IMR-90 (cell line): ENCODE measurements at regions not wholly inside any gene's neighbourhood (a gene's known extent, or its start where the extent isn't known, plus 50 kb on each side); places are given as distances from the start of the nearest gene placed in this dataset.

Experiments
- ATAC-seq: fragments of 200-7000 bp; cut with Tn5 transposase; 2 replicates; pipeline ENCODE4 v1.9.1; 2020; ENCODE audit warnings: low read depth, mild to moderate bottlenecking, moderate library complexity
- BruUV-seq: library from RNA; stranded (reverse); fragments of 400-500 nt; replicated peaks from 2 replicates; lab custom pipeline; 2021; lab: Mats Ljungman, UMichigan
- CTCF ChIA-PET: fragments of 300-600 bp; formaldehyde crosslinking; extraction: SDS; loops from one replicate; lab custom pipeline; 2021; ENCODE audit warnings: antibody characterized with exemption; lab: Yijun Ruan, JAX
- POLR2A ChIA-PET: fragments of 300-600 bp; sonication (Branson Sonifier 250); formaldehyde crosslinking; loops from one replicate; lab custom pipeline; 2022; ENCODE audit warnings: antibody characterized with exemption; ENCODE audit not compliant: unreplicated experiment; lab: Charles Lee
- DNase-seq: peaks from one replicate; pipeline ENCODE4 v3.0.0; 2013
- H2AFZ ChIP-seq: replicated peaks from 2 replicates; pipeline ENCODE3; 2013; ENCODE audit warnings: low read length, mild to moderate bottlenecking; ENCODE audit not compliant: poor library complexity
- H2AK5ac ChIP-seq: 2 replicates; pipeline ENCODE4 v1.6.1; 2013; ENCODE audit warnings: low read depth, low read length, inconsistent platforms
- H2AK9ac ChIP-seq: replicated peaks from 2 replicates; pipeline ENCODE3; 2013; ENCODE audit warnings: mild to moderate bottlenecking, low read depth, low read length, moderate library complexity; ENCODE audit not compliant: poor library complexity
- H2BK120ac ChIP-seq: 2 replicates; pipeline ENCODE4 v1.6.1; 2013; ENCODE audit warnings: low read depth, low read length, inconsistent platforms
- H2BK15ac ChIP-seq: 3 replicates; pipeline ENCODE4 v1.6.1; 2013; ENCODE audit warnings: low read depth, low read length, inconsistent platforms
- H2BK20ac ChIP-seq: 2 replicates; pipeline ENCODE4 v1.6.1; 2013; ENCODE audit warnings: low read depth, mild to moderate bottlenecking, inconsistent platforms, low read length, moderate library complexity
- H2BK5ac ChIP-seq: 2 replicates; pipeline ENCODE4 v1.6.1; 2013; ENCODE audit warnings: mild to moderate bottlenecking, low read depth, low read length, inconsistent platforms; ENCODE audit not compliant: poor library complexity, severe bottlenecking
- H3K14ac ChIP-seq: replicated peaks from 2 replicates; pipeline ENCODE4 v1.6.1; 2013; ENCODE audit warnings: low read depth, low read length, inconsistent platforms
- H3K18ac ChIP-seq: 2 replicates; pipeline ENCODE4 v1.6.1; 2013; ENCODE audit warnings: low read depth, low read length, control low read depth
- H3K23ac ChIP-seq: 2 replicates; pipeline ENCODE4 v1.6.1; 2013; ENCODE audit warnings: low read depth, low read length, inconsistent platforms
- H3K27ac ChIP-seq: 2 replicates; pipeline ENCODE4 v1.5.1; 2013; ENCODE audit warnings: mild to moderate bottlenecking, control low read depth, low read length; ENCODE audit not compliant: insufficient read depth
- H3K27me3 ChIP-seq: 2 replicates; pipeline ENCODE4 v1.6.1; 2013; ENCODE audit warnings: low read length; ENCODE audit not compliant: control insufficient read depth, insufficient read depth
- H3K36me3 ChIP-seq: 2 replicates; pipeline ENCODE4 v1.6.1; 2013; ENCODE audit warnings: low read length, mixed read lengths; ENCODE audit not compliant: control insufficient read depth, insufficient read depth
- H3K4ac ChIP-seq: 2 replicates; pipeline ENCODE4 v1.6.1; 2013; ENCODE audit warnings: low read depth, low read length, inconsistent platforms
- H3K4me1 ChIP-seq: 2 replicates; pipeline ENCODE4 v1.6.1; 2013; ENCODE audit warnings: low read length, mixed read lengths; ENCODE audit not compliant: control insufficient read depth, insufficient read depth
- H3K4me2 ChIP-seq: 2 replicates; pipeline ENCODE4 v1.6.1; 2013; ENCODE audit warnings: low read depth, mild to moderate bottlenecking, control low read depth, low read length, moderate library complexity
- H3K4me3 ChIP-seq: 2 replicates; pipeline ENCODE4 v1.5.1; 2013; ENCODE audit warnings: low read depth, mild to moderate bottlenecking, control low read depth, low read length, moderate library complexity; ENCODE audit not compliant: insufficient read depth
- H3K56ac ChIP-seq: 2 replicates; pipeline ENCODE4 v1.6.1; 2013; ENCODE audit warnings: low read length, inconsistent platforms; ENCODE audit not compliant: insufficient read depth; ENCODE audit errors: extremely low read depth
- H3K79me1 ChIP-seq, 2 experiments: 2 replicates each; pipeline ENCODE4 v1.6.1; 2013; ENCODE audit warnings: low read length in 2 of 2, inconsistent platforms in 1 of 2, low read depth in 1 of 2
- H3K9ac ChIP-seq: 2 replicates; pipeline ENCODE4 v1.6.1; 2013; ENCODE audit warnings: low read depth, low read length, control low read depth
- H3K9me1 ChIP-seq: 2 replicates; pipeline ENCODE4 v1.6.1; 2013; ENCODE audit warnings: low read length, inconsistent platforms; ENCODE audit not compliant: insufficient read depth
- H3K9me3 ChIP-seq: 2 replicates; pipeline ENCODE4 v1.6.1; 2013; ENCODE audit warnings: low read length; ENCODE audit not compliant: control insufficient read depth, insufficient read depth
- H4K20me1 ChIP-seq: 2 replicates; pipeline ENCODE4 v1.6.1; 2013; ENCODE audit warnings: low read length, inconsistent platforms; ENCODE audit not compliant: insufficient read depth
- H4K5ac ChIP-seq: 2 replicates; pipeline ENCODE4 v1.6.1; 2013; ENCODE audit warnings: mild to moderate bottlenecking, low read depth, low read length, control low read depth
- H4K8ac ChIP-seq, 2 experiments: 2 replicates each; pipeline ENCODE4 v1.6.1; 2013; ENCODE audit warnings: low read depth in 2 of 2, low read length in 2 of 2, control low read depth in 1 of 2, inconsistent platforms in 1 of 2
- H4K91ac ChIP-seq: 2 replicates; pipeline ENCODE4 v1.6.1; 2013; ENCODE audit warnings: low read depth, low read length, inconsistent platforms; ENCODE audit not compliant: insufficient read depth
- BHLHE40 ChIP-seq: fragments of 150-350 bp; IDR thresholded peaks from 2 replicates; pipeline ENCODE4 v1.6.1; 2016; ENCODE audit warnings: mild to moderate bottlenecking, low read depth, low read length
- CEBPB ChIP-seq: IDR thresholded peaks from 2 replicates; pipeline ENCODE4 v1.6.1; 2012; ENCODE audit warnings: low read depth, low read length, improper control_type of control experiment
- CHD1 ChIP-seq: IDR thresholded peaks from 2 replicates; pipeline ENCODE4 v1.6.1; 2012; ENCODE audit warnings: low read depth, low read length, improper control_type of control experiment
- CTCF ChIP-seq: conservative IDR thresholded peaks from 2 replicates; pipeline ENCODE4 v1.5.1; 2012; ENCODE audit warnings: mild to moderate bottlenecking, low read depth, low read length, improper control_type of control experiment
- ELK1 ChIP-seq: fragments of 150-350 bp; IDR thresholded peaks from 2 replicates; pipeline ENCODE4 v1.6.1; 2016; ENCODE audit warnings: low read depth, mild to moderate bottlenecking, low read length, moderate library complexity, borderline replicate concordance
- FOS ChIP-seq: fragments of 150-350 bp; IDR thresholded peaks from 2 replicates; pipeline ENCODE4 v1.6.1; 2016; ENCODE audit warnings: low read depth, low read length
- MAFK ChIP-seq: IDR thresholded peaks from 2 replicates; pipeline ENCODE4 v1.6.1; 2012; ENCODE audit warnings: low read depth, low read length, improper control_type of control experiment
- MAZ ChIP-seq: IDR thresholded peaks from 2 replicates; pipeline ENCODE4 v1.6.1; 2012; ENCODE audit warnings: low read depth, mild to moderate bottlenecking, low read length, improper control_type of control experiment, moderate library complexity, borderline replicate concordance
- MXI1 ChIP-seq: IDR thresholded peaks from 2 replicates; pipeline ENCODE4 v1.6.1; 2012; ENCODE audit warnings: low read depth, mild to moderate bottlenecking, low read length, moderate library complexity, borderline replicate concordance
- NFE2L2 ChIP-seq: fragments of 150-350 bp; IDR thresholded peaks from 2 replicates; pipeline ENCODE4 v1.6.1; 2016; ENCODE audit warnings: low read depth, mild to moderate bottlenecking, low read length
- POLR2A ChIP-seq: IDR thresholded peaks from 2 replicates; pipeline ENCODE4 v1.6.1; 2012; ENCODE audit warnings: mild to moderate bottlenecking, low read depth, low read length
- RAD21 ChIP-seq: IDR thresholded peaks from 2 replicates; pipeline ENCODE4 v1.6.1; 2012; ENCODE audit warnings: low read length, improper control_type of control experiment
- RCOR1 ChIP-seq: IDR thresholded peaks from 2 replicates; pipeline ENCODE4 v1.6.1; 2012; ENCODE audit warnings: mild to moderate bottlenecking, low read length, improper control_type of control experiment; ENCODE audit not compliant: insufficient replicate concordance
- RFX5 ChIP-seq: IDR thresholded peaks from 2 replicates; pipeline ENCODE4 v1.8.0; 2012; ENCODE audit warnings: low read depth, mild to moderate bottlenecking, low read length, moderate library complexity
- SMC3 ChIP-seq: fragments of 150-350 bp; IDR thresholded peaks from 2 replicates; pipeline ENCODE4 v1.6.1; 2016; ENCODE audit warnings: low read depth, mild to moderate bottlenecking, antibody characterized with exemption, low read length, moderate library complexity
- WGBS, 2 experiments: methylation state at CpG; one replicate each; pipeline versions ENCODE4 v1.1.5 to v1.1.7; 2013; ENCODE audit warnings: missing lambda C conversion rate in 2 of 2; ENCODE audit not compliant: insufficient read length in 1 of 2; ENCODE audit errors: extremely low coverage in 2 of 2; 5-methylcytosine and 5-hydroxymethylcytosine counted together
- dilution Hi-C: fragments of 300-500 bp; cut with HindIII; formaldehyde crosslinking; loops from one replicate; pipeline ENCODE4 v1.14.3; 2018; ENCODE audit warnings: low sequenced_read_pairs; ENCODE audit not compliant: unreplicated experiment
- in situ Hi-C: fragments of 300-500 bp; cut with MboI; formaldehyde crosslinking; loops from 3 replicates; pipeline ENCODE4 v1.14.3; 2019; ENCODE audit warnings: low sequenced_read_pairs, inconsistent platforms, mixed read lengths
- intact Hi-C: fragments of 100-400 bp; cut with micrococcal nuclease; formaldehyde crosslinking; loops from 2 replicates; pipeline ENCODE4 v1.10.0; 2022
- TF ChIP-seq, protein P1 (sequence below): fragments of 150-350 bp; IDR thresholded peaks from 2 replicates; pipeline ENCODE4 v1.6.1; 2017; ENCODE audit warnings: mild to moderate bottlenecking, antibody characterized with exemption, low read length, low read depth

GRCh38 chr14:58944968-58945356 lies 243.5 kb upstream of the DAAM1 start:
- Histone ChIP-seq H3K9me3 (no peaks in the 10 kb centered on the region), H3K23ac (no peak overlapping the region), H3K56ac (no peak overlapping the region), H3K4me2 (no peak overlapping the region), H4K91ac (no peak overlapping the region), H2AK9ac (no peak overlapping the region), H4K5ac (no peak overlapping the region), H2AK5ac (no peak overlapping the region), H2BK120ac (no peak overlapping the region), H3K27ac (no peak overlapping the region), H4K8ac (no peak overlapping the region), H3K18ac (no peak overlapping the region), H3K4me3 (no peak overlapping the region), H4K20me1 (peaks cover 5% of the 10 kb centered on the region; the same call in 1 of the 2 replicates), H3K36me3 (no peaks in the 10 kb centered on the region), H2BK15ac (no peak overlapping the region), H3K4ac (no peak overlapping the region), H2AFZ (no peak overlapping the region), H3K9me1 (peaks cover 3% of the 10 kb centered on the region; the same call in 1 of the 2 replicates), H3K9ac (no peak overlapping the region), H2BK20ac (no peak overlapping the region), H3K79me1 (no peaks in the 10 kb centered on the region), H3K4me1 (peaks cover 4% of the 10 kb centered on the region), H3K27me3 (peaks cover 27% of the 10 kb centered on the region), H2BK5ac (no peak overlapping the region), H3K14ac (no peak overlapping the region)
- dilution Hi-C loops = no loop called here
- ChIA-PET CTCF (no interaction called here), POLR2A (no interaction called here)
- no CpG with 5 or more reads among the region's 2 CpGs for WGBS, 2 experiments
- no TSS peak for BruUV-seq
- TF ChIP-seq MXI1 (no peak), POLR2A (no peak), BHLHE40 (no peak), CEBPB (no peak), RFX5 (no peak), RCOR1 (no peak), ELK1 (no peak), SMC3 (no peak), FOS (no peak), CHD1 (no peak), RAD21 (no peak), MAFK (no peak), NFE2L2 (no peak), MAZ (no peak), CTCF (no peak)
- TF ChIP-seq, protein P1, sequence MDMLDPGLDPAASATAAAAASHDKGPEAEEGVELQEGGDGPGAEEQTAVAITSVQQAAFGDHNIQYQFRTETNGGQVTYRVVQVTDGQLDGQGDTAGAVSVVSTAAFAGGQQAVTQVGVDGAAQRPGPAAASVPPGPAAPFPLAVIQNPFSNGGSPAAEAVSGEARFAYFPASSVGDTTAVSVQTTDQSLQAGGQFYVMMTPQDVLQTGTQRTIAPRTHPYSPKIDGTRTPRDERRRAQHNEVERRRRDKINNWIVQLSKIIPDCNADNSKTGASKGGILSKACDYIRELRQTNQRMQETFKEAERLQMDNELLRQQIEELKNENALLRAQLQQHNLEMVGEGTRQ = no peak
- in situ Hi-C loops = no loop called here
- ATAC-seq (no peak), DNase-seq (no peak)
- intact Hi-C loops = no loop called here
